ENCODE measurements at regions not wholly inside any gene's neighbourhood (a gene's known extent, or its start where the extent isn't known, plus 50 kb on each side); places are given as distances from the start of the nearest gene placed in this dataset.

DNA sequence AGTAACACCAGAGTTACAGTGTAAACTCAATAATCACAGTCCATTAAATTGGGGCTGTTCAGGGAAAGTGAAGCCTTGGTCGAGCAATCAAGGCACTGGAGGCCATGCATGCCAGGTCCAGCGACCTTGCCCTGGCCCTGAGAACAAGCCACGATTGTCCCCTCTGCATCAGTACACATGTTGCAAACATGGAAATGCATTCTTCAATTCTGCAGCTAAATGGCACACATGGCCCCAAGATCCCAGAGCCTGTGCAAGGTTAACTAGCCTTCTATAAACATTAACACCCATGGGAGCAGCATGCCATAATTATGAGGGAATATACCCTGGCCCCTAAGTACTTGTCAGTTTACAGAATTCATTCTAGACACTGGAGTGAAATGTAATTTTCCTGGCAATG is 204.7 kb downstream of the HS3ST3B1 start (continued):
- no peak for TF ChIP-seq TAF7 (optimal IDR thresholded peaks at IDR 0.05; ENCODE audit: borderline replicate concordance, low read depth, low read length)
- TF ChIP-seq TCF12 (IDR thresholded peaks at IDR 0.05; ENCODE audit: low read depth, low read length), result no peak
- no peak for TF ChIP-seq CBX5 (IDR thresholded peaks at IDR 0.05; ENCODE audit: low read depth, low read length)
- TF ChIP-seq SRF (IDR thresholded peaks at IDR 0.05; ENCODE audit: low read depth, low read length), result no peak
- no peak for TF ChIP-seq KDM1A (IDR thresholded peaks at IDR 0.05; ENCODE audit: borderline replicate concordance, low read length)
- TF ChIP-seq PHF8 (conservative IDR thresholded peaks at IDR 0.05; ENCODE audit: low read depth, low read length), result no peak
- TF ChIP-seq FOSL1 (IDR thresholded peaks at IDR 0.05; ENCODE audit: insufficient read depth, low read depth, low read length), result no peak
- TF ChIP-seq, protein P1, sequence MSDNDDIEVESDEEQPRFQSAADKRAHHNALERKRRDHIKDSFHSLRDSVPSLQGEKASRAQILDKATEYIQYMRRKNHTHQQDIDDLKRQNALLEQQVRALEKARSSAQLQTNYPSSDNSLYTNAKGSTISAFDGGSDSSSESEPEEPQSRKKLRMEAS (IDR thresholded peaks at IDR 0.05), result no peak
- no peak for TF ChIP-seq BACH1 (IDR thresholded peaks at IDR 0.05; ENCODE audit: low read length)
- no peak for TF ChIP-seq KDM4A (IDR thresholded peaks at IDR 0.05; ENCODE audit: low read depth, low read length, severe bottlenecking)

Data from H1 (cell line).